Kidney (tissue), 13 donors: ENCODE measurements at regions not wholly inside any gene's neighbourhood (a gene's known extent, or its start where the extent isn't known, plus 50 kb on each side); places are given as distances from the start of the nearest gene placed in this dataset.

ENCODE experiments used
- DNase-seq, 5 donors: peaks; one replicate each; pipeline ENCODE4 v3.0.0-alpha.2; 2013 to 2020
- FAIRE-seq: peaks from 2 replicates; lab custom pipeline; 2012; peaks lifted over from hg19 to GRCh38; lab: Jason Lieb, UNC
- H3K27ac ChIP-seq, 2 donors: one replicate each; pipeline ENCODE4 v1.7.0; 2013; ENCODE audit warnings: low read depth in 2 of 2, low read length in 2 of 2, inconsistent platforms in 1 of 2
- H3K27me3 ChIP-seq: one replicate; pipeline ENCODE4 v1.7.1; 2013; ENCODE audit warnings: low read length, inconsistent platforms; ENCODE audit not compliant: control insufficient read depth, insufficient read depth
- H3K36me3 ChIP-seq, 3 donors: one replicate each; pipeline versions ENCODE4 v1.7.0 to v1.7.1; 2013; ENCODE audit warnings: low read length in 3 of 3, control low read depth in 1 of 3, inconsistent platforms in 1 of 3; ENCODE audit not compliant: insufficient read depth in 3 of 3, control insufficient read depth in 2 of 3
- H3K4me1 ChIP-seq, 3 donors: one replicate each; pipeline versions ENCODE4 v1.7.0 to v1.7.1; 2013; ENCODE audit warnings: low read length in 3 of 3, inconsistent platforms in 1 of 3, low read depth in 1 of 3; ENCODE audit not compliant: control insufficient read depth in 2 of 3, insufficient read depth in 2 of 3
- H3K4me3 ChIP-seq, 3 donors: one replicate each; pipeline versions ENCODE4 v1.7.0 to v1.8.1; 2013; ENCODE audit warnings: low read length in 3 of 3, control low read depth in 1 of 3, inconsistent platforms in 1 of 3
- H3K9ac ChIP-seq, 3 donors: one replicate each; pipeline versions ENCODE4 v1.7.0 to v1.7.1; 2013; ENCODE audit warnings: low read length in 3 of 3, control low read depth in 1 of 3, inconsistent platforms in 1 of 3
- H3K9me3 ChIP-seq, 3 donors: one replicate each; pipeline versions ENCODE4 v1.7.0 to v1.7.1; 2013; ENCODE audit warnings: low read length in 3 of 3, control low read depth in 1 of 3, inconsistent platforms in 1 of 3; ENCODE audit not compliant: control insufficient read depth in 2 of 3, insufficient read depth in 1 of 3
- CTCF ChIP-seq: IDR thresholded peaks from 3 replicates; pipeline ENCODE4 v1.5.1; 2012; ENCODE audit warnings: mild to moderate bottlenecking, moderate library complexity, borderline replicate concordance; ENCODE audit not compliant: insufficient read depth; ENCODE audit errors: extremely low read depth
- intact Hi-C: fragments of 100-400 bp; cut with DNase I; formaldehyde crosslinking; loops from one replicate; pipeline ENCODE4 v1.11.1; 2022
- donor health status: control.
- donor health status: control.
- donor health status: control.
- donor health status: control.
- donor health status: control.
- donor health status: DM: yes; HTN: yes; CAD: no.
- donor health status: Normal renal cell carcinoma (clear cell type).

- no peak overlapping the region for H3K27ac ChIP-seq
- H3K4me1 ChIP-seq, result no peaks in the 10 kb centered on the region
- DNase-seq, result peak in 1 of 5 donors; percentile 3
- H3K36me3 ChIP-seq, result no peaks in the 10 kb centered on the region
- H3K4me3 ChIP-seq, result no peak overlapping the region
- intact Hi-C loops, result no loop called here
- no peak overlapping the region for H3K9ac ChIP-seq
- no peaks in the 10 kb centered on the region for H3K9me3 ChIP-seq
- FAIRE-seq, result no peak
- no peaks in the 10 kb centered on the region for H3K27me3 ChIP-seq
- no peak for TF ChIP-seq CTCF
Measured at GRCh38 chr9:28926306-28926705, 1353.0 kb upstream of the C9orf72 start.

GRCh38 chr9:28927691-28928090 is 1354.4 kb upstream of the C9orf72 start:
- Histone ChIP-seq H3K36me3 (no peaks in the 10 kb centered on the region), H3K9ac (no peak overlapping the region), H3K27me3 (no peaks in the 10 kb centered on the region), H3K27ac (no peak overlapping the region), H3K4me1 (no peaks in the 10 kb centered on the region), H3K4me3 (no peak overlapping the region), H3K9me3 (no peaks in the 10 kb centered on the region)
- no peak for FAIRE-seq
- no peak for DNase-seq
- intact Hi-C loops, result no loop called here
- TF ChIP-seq CTCF, result no peak

- no peak for TF ChIP-seq CTCF
Measured at GRCh38 chr9:28929433-28929832, 1356.2 kb upstream of the C9orf72 start.

GRCh38 chr9:28930766-28931165 is 1357.5 kb upstream of the C9orf72 start:
- no peak for TF ChIP-seq CTCF
- Histone ChIP-seq H3K4me1 (no peaks in the 10 kb centered on the region), H3K9me3 (no peaks in the 10 kb centered on the region), H3K36me3 (no peaks in the 10 kb centered on the region), H3K9ac (no peak overlapping the region), H3K27me3 (no peaks in the 10 kb centered on the region), H3K27ac (no peak overlapping the region), H3K4me3 (no peak overlapping the region)
- DNase-seq (no peak), FAIRE-seq (no peak)
- intact Hi-C loops, result no loop called here

More at GRCh38 chr9:28929433-28929832, 1356.2 kb upstream of the C9orf72 start:
- no peak overlapping the region for H3K9ac ChIP-seq
- no peaks in the 10 kb centered on the region for H3K36me3 ChIP-seq
- DNase-seq, result no peak
- H3K27ac ChIP-seq, result no peak overlapping the region
- FAIRE-seq, result no peak
- no peaks in the 10 kb centered on the region for H3K27me3 ChIP-seq
- no peaks in the 10 kb centered on the region for H3K9me3 ChIP-seq
- intact Hi-C loops, result no loop called here
- H3K4me3 ChIP-seq, result no peak overlapping the region
- no peaks in the 10 kb centered on the region for H3K4me1 ChIP-seq
